GM12865 (cell line): ENCODE measurements at regions not wholly inside any gene's neighbourhood (a gene's known extent, or its start where the extent isn't known, plus 50 kb on each side); places are given as distances from the start of the nearest gene placed in this dataset.
"Not testable (repeated sequence)": the region's sequence is repeated elsewhere in the genome, so short reads cannot be mapped to it uniquely, and the experiment has no call there.

Experiments
- DNase-seq: peaks from one replicate; pipeline ENCODE4 v3.0.0; 2010; ENCODE audit warnings: low read depth
- H3K4me3 ChIP-seq: 2 replicates; pipeline ENCODE4 v1.5.1; 2011; ENCODE audit warnings: mild to moderate bottlenecking, low read depth, low read length, control low read depth
- TF ChIP-seq, protein P1 (sequence below): IDR thresholded peaks from 2 replicates; pipeline ENCODE4 v1.5.1; 2011; ENCODE audit warnings: low read length, control low read depth, low read depth, inconsistent platforms; ENCODE audit not compliant: insufficient read depth; ENCODE audit errors: missing control alignments

GRCh38 chr20:47968541-47969310 is 183.4 kb upstream of the SULF2 start:
- no peak for DNase-seq
- H3K4me3 ChIP-seq, result no peak overlapping the region
- TF ChIP-seq, protein P1, sequence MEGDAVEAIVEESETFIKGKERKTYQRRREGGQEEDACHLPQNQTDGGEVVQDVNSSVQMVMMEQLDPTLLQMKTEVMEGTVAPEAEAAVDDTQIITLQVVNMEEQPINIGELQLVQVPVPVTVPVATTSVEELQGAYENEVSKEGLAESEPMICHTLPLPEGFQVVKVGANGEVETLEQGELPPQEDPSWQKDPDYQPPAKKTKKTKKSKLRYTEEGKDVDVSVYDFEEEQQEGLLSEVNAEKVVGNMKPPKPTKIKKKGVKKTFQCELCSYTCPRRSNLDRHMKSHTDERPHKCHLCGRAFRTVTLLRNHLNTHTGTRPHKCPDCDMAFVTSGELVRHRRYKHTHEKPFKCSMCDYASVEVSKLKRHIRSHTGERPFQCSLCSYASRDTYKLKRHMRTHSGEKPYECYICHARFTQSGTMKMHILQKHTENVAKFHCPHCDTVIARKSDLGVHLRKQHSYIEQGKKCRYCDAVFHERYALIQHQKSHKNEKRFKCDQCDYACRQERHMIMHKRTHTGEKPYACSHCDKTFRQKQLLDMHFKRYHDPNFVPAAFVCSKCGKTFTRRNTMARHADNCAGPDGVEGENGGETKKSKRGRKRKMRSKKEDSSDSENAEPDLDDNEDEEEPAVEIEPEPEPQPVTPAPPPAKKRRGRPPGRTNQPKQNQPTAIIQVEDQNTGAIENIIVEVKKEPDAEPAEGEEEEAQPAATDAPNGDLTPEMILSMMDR, result no peak

GRCh38 chr20:47964149-47964548 is 178.9 kb upstream of the SULF2 start:
- TF ChIP-seq, protein P1, result no peak
- DNase-seq, result no peak
- no peak overlapping the region for H3K4me3 ChIP-seq

- TF ChIP-seq, protein P1, result no peak
- H3K4me3 ChIP-seq, result no peak overlapping the region
Observed at GRCh38 chr20:47963022-47963421, 177.7 kb upstream of the SULF2 start.

DNA sequence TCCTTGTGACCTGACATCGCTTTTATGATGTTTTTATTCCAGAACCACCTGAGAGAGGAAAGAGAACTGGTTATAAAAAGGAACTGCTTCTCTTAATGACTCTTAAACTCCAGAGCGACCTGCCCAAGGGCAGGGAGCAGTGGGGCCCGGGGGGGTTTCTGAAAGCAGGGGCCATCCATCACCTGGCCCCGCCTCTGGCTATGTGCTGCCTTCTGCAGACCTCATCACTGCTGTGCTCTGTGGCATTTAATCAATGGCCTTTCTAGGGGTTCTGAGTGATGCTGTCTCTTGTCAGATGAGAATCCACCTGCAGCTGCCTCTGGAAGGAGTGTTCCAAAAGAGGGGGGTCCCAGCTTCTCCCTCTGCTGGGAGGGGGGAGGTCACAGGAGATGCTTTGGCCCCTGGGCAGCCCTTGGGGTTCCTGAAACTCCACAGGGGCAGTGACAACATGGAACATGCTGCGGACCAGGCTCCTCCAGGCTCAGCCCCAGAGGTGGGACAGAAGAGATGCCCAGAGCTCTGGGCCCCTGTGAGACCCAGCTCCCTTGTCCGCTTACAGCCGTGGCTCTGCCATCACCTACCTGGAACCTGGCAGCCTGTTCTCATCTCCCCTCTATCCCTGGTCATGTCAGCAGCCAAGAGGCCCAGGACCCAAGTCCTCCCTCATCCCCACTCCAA is 177.1 kb upstream of the SULF2 start:
- DNase-seq, result no peak
- no peak overlapping the region for H3K4me3 ChIP-seq
- TF ChIP-seq, protein P1, result no peak

More at GRCh38 chr20:47963022-47963421, 177.7 kb upstream of the SULF2 start:
- DNase-seq, result no peak

GRCh38 chr20:47960769-47961541 is 175.7 kb upstream of the SULF2 start:
- no peak for DNase-seq
- TF ChIP-seq, protein P1, result no peak
- no peak overlapping the region for H3K4me3 ChIP-seq

DNA sequence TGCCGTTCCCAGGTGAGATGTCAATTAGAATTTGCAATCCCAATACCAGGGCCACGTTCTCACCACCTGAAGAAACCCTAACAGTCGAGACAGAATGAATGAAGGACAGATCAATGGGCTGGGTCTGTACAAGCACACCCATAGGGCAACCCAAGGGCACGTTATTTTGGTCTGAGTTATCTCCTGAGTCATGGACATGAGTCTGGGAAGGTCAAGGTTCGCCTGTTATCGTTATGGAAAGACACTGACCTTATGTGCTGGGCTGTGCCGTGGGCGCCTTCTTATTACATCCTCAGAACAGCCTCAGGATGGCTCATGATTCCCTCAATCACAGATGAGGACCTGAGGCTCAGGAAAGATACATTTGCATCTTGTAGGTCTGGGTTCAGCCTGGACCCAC is 175.0 kb upstream of the SULF2 start:
- TF ChIP-seq, protein P1, result no peak
- no peak for DNase-seq
- H3K4me3 ChIP-seq, result no peak overlapping the region

GRCh38 chr20:47957989-47958801 is 172.9 kb upstream of the SULF2 start:
- not testable (repeated sequence) for DNase-seq, H3K4me3 ChIP-seq
